IPS-18c (cell line): ENCODE measurements at regions not wholly inside any gene's neighbourhood (a gene's known extent, or its start where the extent isn't known, plus 50 kb on each side); places are given as distances from the start of the nearest gene placed in this dataset.
"Not testable (repeated sequence)": the region's sequence is repeated elsewhere in the genome, so short reads cannot be mapped to it uniquely, and the experiment has no call there.

ENCODE experiments used
- H3K4me3 ChIP-seq: 2 replicates; pipeline ENCODE4 v1.7.0; 2013; ENCODE audit warnings: low read depth, mild to moderate bottlenecking, low read length, moderate library complexity; ENCODE audit not compliant: insufficient read depth
- H3K9me3 ChIP-seq: one replicate; pipeline ENCODE4 v1.6.1; 2013; ENCODE audit warnings: mild to moderate bottlenecking, low read length, moderate library complexity; ENCODE audit not compliant: control insufficient read depth, insufficient read depth

DNA sequence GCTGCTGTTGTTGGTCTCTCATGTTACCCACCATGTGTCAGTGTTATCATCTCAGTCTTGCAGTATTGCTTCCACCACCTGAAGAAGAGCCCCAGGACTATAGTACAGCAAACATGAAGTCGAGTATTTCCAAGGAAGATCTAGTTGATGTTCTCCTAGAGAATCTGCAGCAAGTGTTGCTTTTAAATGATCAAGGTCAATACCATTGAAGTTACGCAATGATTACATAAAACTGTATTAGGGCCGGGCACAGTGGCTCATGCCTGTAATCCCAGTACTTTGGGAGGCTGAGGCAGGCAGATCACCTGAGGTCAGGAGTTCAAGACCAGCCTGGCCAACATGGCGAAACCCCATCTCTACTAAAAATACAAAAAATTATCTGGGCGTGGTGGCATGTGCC, 173.9 kb downstream of the TJP1 start:
- H3K4me3 ChIP-seq, H3K9me3 ChIP-seq: not testable (repeated sequence)

DNA sequence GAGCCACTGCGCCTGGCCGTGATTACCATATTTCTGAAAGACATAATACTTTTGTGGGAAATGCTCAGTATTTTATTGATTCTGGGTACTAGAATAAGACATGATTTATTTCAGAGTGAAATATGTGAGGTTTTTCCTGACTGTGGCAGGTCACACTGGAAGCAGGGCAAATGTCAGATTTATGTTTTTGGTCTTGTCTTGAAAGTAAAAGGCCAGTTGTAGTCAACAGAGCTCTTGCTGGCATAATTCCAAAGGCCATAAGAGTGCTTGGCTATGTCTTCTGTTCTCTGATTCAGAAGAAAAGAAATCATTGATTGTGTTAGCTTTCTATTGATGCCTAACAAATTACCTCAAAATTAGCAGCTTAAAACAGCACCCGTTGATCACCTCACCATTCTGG, 176.4 kb downstream of the TJP1 start:
- H3K4me3 ChIP-seq = no peak overlapping the region
- no peaks in the 10 kb centered on the region for H3K9me3 ChIP-seq

DNA sequence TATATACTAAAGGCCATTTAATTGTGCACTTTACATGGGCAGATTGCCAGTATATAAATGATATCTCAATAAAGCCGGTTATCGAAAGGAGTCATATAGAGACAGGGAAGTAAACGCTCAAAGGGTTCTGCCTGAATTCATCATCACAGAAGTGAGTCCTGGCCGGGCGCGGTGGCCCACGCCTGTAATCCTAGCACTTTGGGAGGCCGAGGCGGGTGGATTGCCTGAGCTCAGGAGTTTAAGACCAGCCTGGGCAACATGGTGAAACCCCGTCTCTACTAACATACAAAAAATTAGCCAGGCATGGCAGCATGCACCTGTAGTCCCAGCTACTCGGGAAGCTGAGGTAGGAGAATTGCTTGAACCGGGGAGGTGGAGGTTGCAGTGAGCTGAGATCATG, 177.9 kb downstream of the TJP1 start:
- not testable (repeated sequence) for H3K4me3 ChIP-seq, H3K9me3 ChIP-seq

GRCh38 chr15:29638781-29639180, 183.5 kb downstream of the TJP1 start:
- peaks cover 2% of the 10 kb centered on the region for H3K9me3 ChIP-seq
- no peak overlapping the region for H3K4me3 ChIP-seq

DNA sequence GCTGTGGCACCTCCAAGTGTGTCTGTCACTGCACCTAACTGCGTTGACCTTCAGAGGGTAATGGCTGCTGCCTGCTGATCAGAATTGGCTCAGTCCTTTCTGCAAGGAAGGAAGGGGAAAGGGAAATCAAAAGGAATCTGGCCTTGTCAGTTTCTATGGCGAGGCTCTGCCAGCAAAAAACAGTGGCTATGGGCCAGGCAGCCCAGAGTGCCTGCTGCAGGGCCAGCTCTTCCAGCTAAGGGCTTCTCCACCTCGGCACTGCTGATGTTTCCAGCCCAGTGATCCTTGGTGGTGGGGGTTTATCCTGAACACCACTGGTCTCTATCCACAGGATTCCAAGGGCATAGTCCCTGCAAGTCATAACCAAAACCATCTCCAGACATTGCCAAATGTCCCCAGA, 184.3 kb downstream of the TJP1 start:
- Histone ChIP-seq H3K9me3 (peaks cover 2% of the 10 kb centered on the region), H3K4me3 (no peak overlapping the region)

DNA sequence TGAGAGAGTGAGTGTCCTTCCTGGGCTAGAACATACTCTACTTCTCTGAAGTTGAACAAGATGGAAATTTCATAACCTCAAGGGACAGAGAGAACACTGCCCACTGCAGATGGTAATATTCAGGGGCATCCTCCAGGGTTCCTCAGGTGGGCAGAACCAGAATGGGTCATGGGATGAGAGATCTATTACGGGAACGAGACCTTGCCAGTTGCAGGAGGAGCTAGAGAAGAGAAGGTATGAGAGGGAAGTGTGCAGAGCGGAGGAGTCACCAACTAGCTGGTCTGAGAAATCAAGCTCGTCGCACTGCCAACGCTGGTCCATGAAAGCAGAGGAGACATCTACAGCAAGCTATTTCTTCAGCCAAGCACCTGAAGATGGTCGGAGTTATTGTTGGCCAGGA, 184.7 kb downstream of the TJP1 start:
- peaks cover 2% of the 10 kb centered on the region for H3K9me3 ChIP-seq
- H3K4me3 ChIP-seq = no peak overlapping the region

GRCh38 chr15:29636921-29637320, 185.3 kb downstream of the TJP1 start:
- Histone ChIP-seq H3K9me3 (peaks cover 2% of the 10 kb centered on the region), H3K4me3 (no peak overlapping the region)

GRCh38 chr15:29636140-29636539, 186.1 kb downstream of the TJP1 start:
- Histone ChIP-seq H3K4me3 (no peak overlapping the region), H3K9me3 (peaks cover 2% of the 10 kb centered on the region)

DNA sequence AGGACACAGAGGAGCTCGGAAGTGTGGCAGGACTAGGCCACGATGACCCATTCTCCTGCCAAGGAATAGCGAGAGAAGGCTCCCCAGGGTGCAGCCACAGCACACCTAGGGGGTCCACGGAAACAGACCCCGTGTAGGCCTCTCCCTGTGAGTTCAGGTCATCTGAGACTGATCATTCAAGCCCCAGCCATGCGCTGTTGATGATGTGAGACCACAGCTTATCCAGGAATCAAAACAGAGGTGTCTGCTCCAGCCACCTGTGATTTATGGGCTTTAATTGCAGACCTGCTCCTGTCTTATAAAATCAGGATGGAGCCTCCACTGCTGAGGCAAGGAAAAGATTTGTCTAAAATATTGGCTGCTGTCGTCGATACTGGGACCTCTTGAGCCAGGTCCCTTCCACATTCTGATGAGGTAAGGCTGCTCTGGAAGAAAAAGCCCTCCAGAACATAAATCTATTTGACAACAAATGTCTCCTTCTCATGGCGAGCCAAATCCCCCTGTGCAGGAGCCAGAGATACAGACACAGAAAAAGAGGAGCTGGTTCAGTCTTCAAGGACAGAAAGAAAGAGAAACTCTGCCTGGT, 186.7 kb downstream of the TJP1 start:
- peaks cover 2% of the 10 kb centered on the region for H3K9me3 ChIP-seq

DNA sequence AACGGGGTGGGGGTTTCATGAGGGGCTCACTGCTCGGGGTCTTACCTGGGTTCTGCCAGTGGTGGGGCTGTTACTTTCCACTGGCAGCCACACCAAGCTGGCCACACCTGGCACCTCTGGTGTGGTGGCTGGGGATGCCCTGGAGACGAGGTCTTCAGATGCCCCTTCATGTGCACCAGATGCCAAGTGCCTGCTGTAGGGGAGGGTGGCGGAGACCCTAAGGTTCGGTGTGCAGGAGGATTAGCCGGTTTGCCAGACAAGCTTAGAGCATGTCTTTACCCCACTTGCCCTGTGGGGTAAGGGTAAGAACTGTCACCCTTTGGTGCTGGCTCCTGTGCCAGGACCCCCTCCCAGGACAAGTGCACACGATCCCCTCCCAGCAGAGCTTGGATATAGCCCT, 188.3 kb downstream of the TJP1 start:
- Histone ChIP-seq H3K9me3 (peaks cover 2% of the 10 kb centered on the region), H3K4me3 (no peak overlapping the region)

More for the DNA sequence above, 186.7 kb downstream of the TJP1 start:
- no peak overlapping the region for H3K4me3 ChIP-seq

DNA sequence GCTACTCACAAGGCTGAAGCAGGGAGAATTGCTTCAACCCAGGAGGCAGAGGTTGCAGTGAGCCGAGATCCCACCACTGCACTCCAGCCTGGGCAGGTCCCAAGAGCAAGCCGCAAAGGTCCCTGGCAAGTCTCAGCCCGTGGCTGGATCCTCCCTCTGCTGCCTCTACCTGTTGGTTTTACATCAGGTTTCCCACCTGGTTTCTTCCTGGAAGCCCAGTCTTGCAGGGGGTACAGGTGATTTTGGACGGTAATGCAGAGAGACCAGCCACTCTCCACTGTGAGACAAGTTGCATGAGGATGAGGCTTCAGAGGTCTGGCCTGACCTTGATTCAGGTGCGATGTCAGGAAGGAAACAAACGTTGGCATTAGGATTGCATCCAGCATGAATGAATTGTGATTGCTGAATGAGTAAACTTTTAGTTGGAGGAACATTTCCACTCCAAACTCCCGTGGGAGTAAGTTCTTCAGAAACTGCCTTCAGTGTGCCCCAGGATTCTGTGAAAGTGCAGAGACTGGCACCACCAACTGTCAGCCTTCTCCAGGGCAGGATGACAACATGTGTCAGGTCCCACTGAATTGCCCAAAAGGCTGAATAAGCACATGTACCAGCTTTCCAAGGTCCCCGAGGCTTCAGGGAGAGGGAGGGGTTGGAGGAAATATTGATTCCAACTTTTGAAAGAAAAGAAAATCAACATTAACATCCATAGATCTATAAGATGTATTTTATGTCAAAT, 189.4 kb downstream of the TJP1 start:
- Histone ChIP-seq H3K4me3 (no peak overlapping the region), H3K9me3 (peaks cover 2% of the 10 kb centered on the region)

DNA sequence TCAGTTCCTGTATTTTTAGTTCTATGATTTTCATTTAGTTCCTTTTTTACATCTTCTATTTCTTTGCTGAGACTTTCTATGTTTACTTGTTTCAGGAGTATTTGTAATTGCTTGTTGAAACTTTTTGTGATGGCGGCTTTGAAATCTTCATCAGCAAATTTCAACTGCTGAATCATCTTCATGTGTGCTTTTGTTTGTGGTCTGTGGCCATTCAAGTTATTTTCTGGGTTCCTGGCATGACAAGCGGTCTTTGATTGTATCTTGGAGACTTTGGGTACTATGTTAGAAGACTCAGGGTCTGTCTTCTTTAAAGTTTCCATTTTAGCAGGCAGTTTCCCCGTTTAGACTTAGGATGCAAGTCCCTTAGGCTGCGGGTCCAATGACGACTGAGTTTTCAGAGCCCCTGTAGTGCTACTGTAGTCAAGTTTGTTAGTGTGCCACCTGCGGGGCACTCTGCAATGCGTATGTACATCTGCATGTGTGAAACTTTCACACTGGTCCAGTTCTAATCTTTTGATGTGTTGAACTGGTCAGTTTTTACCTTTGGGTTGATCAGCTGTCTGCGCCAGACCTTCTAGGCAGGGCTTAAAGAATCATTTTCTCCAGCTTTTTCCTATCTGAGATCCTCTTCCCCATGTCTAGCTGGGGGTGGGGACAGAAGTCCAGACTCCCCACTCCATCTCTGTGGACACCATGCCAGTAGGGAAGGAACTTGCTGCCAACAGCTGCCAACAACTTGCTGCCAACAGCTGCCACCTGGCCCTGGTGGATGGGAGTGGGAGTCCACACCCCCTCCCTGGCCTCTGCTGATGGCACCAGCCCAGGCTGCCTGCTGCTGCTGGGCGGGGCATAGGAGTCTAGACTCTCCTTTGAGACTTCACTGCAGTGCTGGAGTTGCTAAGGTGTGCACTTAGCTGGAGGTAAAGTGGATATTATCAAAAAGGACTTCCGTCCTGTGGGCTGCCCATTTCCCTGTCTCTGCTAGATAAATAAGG, 190.9 kb downstream of the TJP1 start:
- Histone ChIP-seq H3K4me3 (no peak overlapping the region; the same call in 1 of the 2 replicates), H3K9me3 (peaks cover 2% of the 10 kb centered on the region)

DNA sequence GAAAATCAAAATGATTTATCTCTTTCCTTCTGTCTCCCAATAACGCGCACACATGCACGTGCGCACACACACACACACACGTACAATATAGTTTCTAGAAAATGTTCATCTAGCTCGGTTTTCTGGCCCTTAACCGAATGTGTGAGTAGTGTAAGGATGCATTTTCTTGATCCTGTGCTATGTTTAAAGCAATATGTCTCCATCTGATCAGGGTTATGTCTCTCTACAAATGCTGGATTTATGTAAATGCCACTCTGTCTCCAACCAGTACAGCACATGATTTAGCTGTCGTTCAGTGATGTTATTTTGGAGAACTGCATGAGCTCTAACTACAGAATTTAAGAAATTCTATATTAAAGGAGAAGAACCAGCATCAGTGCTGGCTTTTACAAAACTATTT, 198.0 kb downstream of the TJP1 start:
- no peak overlapping the region for H3K4me3 ChIP-seq
- H3K9me3 ChIP-seq = no peaks in the 10 kb centered on the region

GRCh38 chr15:29623116-29623639, 199.1 kb downstream of the TJP1 start:
- no peak overlapping the region for H3K4me3 ChIP-seq
- no peaks in the 10 kb centered on the region for H3K9me3 ChIP-seq

- Histone ChIP-seq H3K9me3 (no peaks in the 10 kb centered on the region), H3K4me3 (no peak overlapping the region)
These were observed 199.6 kb downstream of the TJP1 start for GRCh38 chr15:29622637-29623036.

- Histone ChIP-seq H3K4me3 (no peak overlapping the region), H3K9me3 (no peaks in the 10 kb centered on the region)
These were observed 200.7 kb downstream of the TJP1 start for GRCh38 chr15:29621616-29622015.

GRCh38 chr15:29618586-29618985, 203.7 kb downstream of the TJP1 start:
- Histone ChIP-seq H3K9me3 (no peaks in the 10 kb centered on the region), H3K4me3 (no peak overlapping the region)

GRCh38 chr15:29616512-29616911, 205.8 kb downstream of the TJP1 start:
- H3K4me3 ChIP-seq = no peak overlapping the region
- H3K9me3 ChIP-seq = no peaks in the 10 kb centered on the region
